Right cardiac atrium (tissue), 5 donors: ENCODE measurements at regions not wholly inside any gene's neighbourhood (a gene's known extent, or its start where the extent isn't known, plus 50 kb on each side); places are given as distances from the start of the nearest gene placed in this dataset.
"Not testable (repeated sequence)": the region's sequence is repeated elsewhere in the genome, so short reads cannot be mapped to it uniquely, and the experiment has no call there.

Experiments
- ATAC-seq, 2 donors: fragments of 200-7000 bp; cut with Tn5 transposase; one replicate each; pipeline versions ENCODE4 v1.8.0 to v1.9.1; 2020; ENCODE audit warnings: moderate library complexity in 2 of 2, mild to moderate bottlenecking in 1 of 2
- DNase-seq, 3 donors: peaks; one replicate each; pipeline ENCODE4 v3.0.0-alpha.2; 2020
- H3K27ac ChIP-seq: one replicate; pipeline ENCODE4 v1.5.1; 2013; ENCODE audit warnings: mild to moderate bottlenecking, low read length, control low read depth, moderate library complexity
- H3K27me3 ChIP-seq: one replicate; pipeline ENCODE4 v1.6.1; 2013; ENCODE audit not compliant: control insufficient read depth, insufficient read depth
- H3K4me1 ChIP-seq: one replicate; pipeline ENCODE4 v1.6.1; 2013; ENCODE audit warnings: low read length; ENCODE audit not compliant: control insufficient read depth, insufficient read depth
- H3K4me3 ChIP-seq: one replicate; pipeline ENCODE4 v1.5.1; 2013; ENCODE audit warnings: low read length, control low read depth
- H3K9me3 ChIP-seq: one replicate; pipeline ENCODE4 v1.6.1; 2013; ENCODE audit warnings: low read length; ENCODE audit not compliant: control insufficient read depth
- WGBS: extraction: QIAGEN DNeasy Blood & Tissue Kit; methylation state at CpG from one replicate; pipeline ENCODE4 v1.1.7; 2013; 5-methylcytosine and 5-hydroxymethylcytosine counted together
- intact Hi-C, 4 donors: fragments of 100-400 bp; cut with DNase I; formaldehyde crosslinking; loops; one replicate each; pipeline versions ENCODE4 v1.11.0 to v1.14.0; 2022 to 2023
- donor health status: healthy with polysubstance abuse.
- donor health status: DM: no; HTN: yes; CAD: no.
- donor health status: DM: no; HTN: no; CAD: no.
- donor health status: DM: no; HTN: yes; CAD: no; lungs with severe emphysema.
- donor health status: DM: yes; HTN: yes; CAD: no.

DNA sequence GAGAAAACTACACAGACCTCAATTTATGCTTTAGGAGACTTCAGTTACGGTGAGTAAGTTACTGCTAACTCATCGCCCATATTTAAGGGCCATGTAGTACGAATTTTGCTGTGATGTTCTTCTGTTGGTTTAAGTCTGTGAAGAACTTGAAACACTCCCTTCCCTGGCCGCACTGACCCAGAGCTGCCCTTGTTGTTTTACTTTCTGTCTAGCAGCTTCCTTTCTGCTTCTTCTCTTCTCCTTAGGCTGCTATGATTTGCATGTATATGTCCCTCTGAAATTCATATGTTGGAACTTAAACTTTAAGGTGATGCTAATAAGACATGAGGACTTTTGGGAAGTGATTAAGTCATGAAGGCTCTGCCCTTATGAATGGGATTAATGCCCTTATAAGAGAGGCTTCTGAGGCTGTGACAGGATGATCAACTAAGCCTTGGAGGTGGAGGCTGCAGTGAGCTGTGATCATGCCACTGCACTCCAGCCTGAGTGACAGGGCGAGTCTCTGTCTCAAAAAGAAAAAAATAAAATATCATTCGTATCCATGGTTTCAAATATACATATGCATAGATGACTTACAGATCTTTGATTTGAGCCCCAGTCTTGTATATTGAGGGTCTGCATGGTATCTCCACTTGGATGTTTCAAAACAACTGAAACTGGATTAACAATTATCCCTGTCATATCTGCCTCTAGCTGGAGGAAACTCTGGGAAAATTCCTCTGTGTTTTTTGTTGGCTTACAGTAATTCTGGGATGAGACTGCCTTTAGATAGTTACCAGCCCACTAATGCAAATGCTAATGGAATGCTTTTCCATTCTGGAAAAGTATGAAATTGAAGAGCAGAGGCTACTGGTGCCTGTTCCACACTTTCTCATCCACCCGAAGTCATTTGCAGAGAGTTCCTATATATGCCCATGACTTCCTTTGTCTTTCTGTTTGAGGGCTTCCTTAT, 263.4 kb upstream of the ACTBL2 start:
- Histone ChIP-seq H3K27ac (no peak overlapping the region), H3K4me1 (no peaks in the 10 kb centered on the region), H3K9me3 (no peaks in the 10 kb centered on the region), H3K27me3 (no peaks in the 10 kb centered on the region), H3K4me3 (no peak overlapping the region)
- ATAC-seq = no peak
- DNase-seq = no peak
- 86% methylated on average over 7 of the region's 7 CpGs for WGBS
- intact Hi-C loops = loop anchor here in 1 of 4 donors (2.0 kb wide), 1 partner anchor 21 kb away; no protein-coding TSS in a partner anchor

DNA sequence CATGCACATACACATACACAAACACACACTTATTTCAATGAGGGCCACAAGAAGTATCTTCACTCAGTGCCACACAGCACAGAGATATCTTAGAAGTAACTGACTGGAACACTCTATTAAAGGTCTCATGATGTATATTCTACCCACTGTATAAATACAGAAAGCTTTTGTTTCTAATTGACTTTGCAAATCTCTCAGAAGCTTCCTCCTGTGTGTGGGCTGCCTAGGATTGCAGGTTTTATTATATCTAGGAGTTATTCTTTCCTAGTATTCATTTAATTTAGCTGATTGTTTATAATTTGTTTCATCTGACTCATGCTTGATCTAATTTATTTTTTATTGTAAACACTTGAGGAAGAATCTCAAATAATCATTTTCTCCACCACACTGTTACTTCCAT, 262.4 kb upstream of the ACTBL2 start:
- DNase-seq = no peak
- H3K4me1 ChIP-seq = no peaks in the 10 kb centered on the region
- H3K27ac ChIP-seq = no peak overlapping the region
- H3K4me3 ChIP-seq = no peak overlapping the region
- H3K27me3 ChIP-seq = no peaks in the 10 kb centered on the region
- no peak for ATAC-seq
- intact Hi-C loops = no loop called here
- no peaks in the 10 kb centered on the region for H3K9me3 ChIP-seq

DNA sequence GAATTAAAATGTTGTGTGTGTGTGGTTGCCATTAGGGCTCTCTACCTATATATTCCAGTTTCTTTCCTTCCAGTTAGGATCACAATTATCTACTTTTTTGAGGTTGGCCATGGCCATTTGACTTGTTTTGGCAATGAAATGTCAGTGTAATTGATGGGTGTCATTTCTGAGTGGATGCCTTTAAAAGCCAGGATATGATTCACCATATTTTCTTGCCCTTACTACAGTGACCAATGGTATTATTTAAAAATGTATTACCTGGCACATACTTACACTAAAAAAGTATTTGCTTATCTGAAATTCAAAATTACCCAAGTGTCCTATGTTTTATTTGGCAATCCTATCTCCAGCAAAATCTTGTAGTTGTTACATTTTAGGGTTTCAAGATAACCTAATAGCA, 258.7 kb upstream of the ACTBL2 start:
- intact Hi-C loops = no loop called here
- H3K4me3 ChIP-seq = no peak overlapping the region
- no peaks in the 10 kb centered on the region for H3K4me1 ChIP-seq
- no peaks in the 10 kb centered on the region for H3K9me3 ChIP-seq
- ATAC-seq (no peak), DNase-seq (no peak)
- no peak overlapping the region for H3K27ac ChIP-seq
- no peaks in the 10 kb centered on the region for H3K27me3 ChIP-seq

DNA sequence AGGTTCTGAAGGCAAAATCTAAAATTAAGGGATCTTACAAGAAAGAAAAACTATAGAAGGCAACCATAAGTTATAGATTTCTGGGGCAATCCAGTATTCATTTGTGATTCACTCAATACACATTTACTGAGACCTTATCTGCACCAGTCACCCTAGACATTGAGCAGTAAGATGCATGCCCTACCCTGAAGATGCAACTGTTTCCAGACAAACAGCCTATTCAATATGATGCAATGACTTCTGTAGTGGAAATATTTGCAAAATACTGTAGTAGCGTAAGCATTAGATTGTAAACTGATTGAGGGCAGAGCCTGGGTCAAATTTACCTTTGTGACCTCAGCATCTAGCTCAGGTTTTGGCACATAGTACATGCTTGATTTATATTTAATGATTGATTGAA, 256.2 kb upstream of the ACTBL2 start:
- no peak overlapping the region for H3K4me3 ChIP-seq
- ATAC-seq (no peak), DNase-seq (no peak)
- H3K27ac ChIP-seq = no peak overlapping the region
- intact Hi-C loops = no loop called here
- H3K9me3 ChIP-seq = no peaks in the 10 kb centered on the region
- H3K4me1 ChIP-seq = no peaks in the 10 kb centered on the region
- 97% methylated on average over 1 of the region's 1 CpG for WGBS
- H3K27me3 ChIP-seq = no peaks in the 10 kb centered on the region

DNA sequence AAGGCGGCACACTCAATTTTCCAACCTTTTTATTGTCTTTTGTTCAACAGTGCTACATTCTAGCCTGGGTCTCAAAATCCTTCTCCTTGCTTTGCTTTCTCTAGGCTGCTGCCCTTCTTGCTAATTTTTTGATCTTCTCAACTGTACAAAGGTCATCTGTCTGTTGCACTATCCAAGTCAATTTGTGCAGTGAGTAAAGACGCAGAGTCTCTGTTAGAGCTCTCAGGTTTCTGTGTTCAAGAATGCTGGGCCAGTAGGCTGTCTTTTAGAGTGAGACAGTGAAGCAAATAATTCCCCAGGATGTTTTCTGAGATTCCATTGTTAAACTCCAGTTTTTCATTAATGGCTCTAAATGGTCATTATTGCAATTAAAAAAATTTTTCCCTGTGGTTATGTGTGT, 255.7 kb upstream of the ACTBL2 start:
- H3K4me1 ChIP-seq = no peaks in the 10 kb centered on the region
- WGBS = 88% methylated on average over 2 of the region's 2 CpGs
- H3K27me3 ChIP-seq = no peaks in the 10 kb centered on the region
- H3K4me3 ChIP-seq = no peak overlapping the region
- no peak for ATAC-seq
- intact Hi-C loops = no loop called here
- DNase-seq = no peak
- H3K9me3 ChIP-seq = no peaks in the 10 kb centered on the region
- no peak overlapping the region for H3K27ac ChIP-seq

DNA sequence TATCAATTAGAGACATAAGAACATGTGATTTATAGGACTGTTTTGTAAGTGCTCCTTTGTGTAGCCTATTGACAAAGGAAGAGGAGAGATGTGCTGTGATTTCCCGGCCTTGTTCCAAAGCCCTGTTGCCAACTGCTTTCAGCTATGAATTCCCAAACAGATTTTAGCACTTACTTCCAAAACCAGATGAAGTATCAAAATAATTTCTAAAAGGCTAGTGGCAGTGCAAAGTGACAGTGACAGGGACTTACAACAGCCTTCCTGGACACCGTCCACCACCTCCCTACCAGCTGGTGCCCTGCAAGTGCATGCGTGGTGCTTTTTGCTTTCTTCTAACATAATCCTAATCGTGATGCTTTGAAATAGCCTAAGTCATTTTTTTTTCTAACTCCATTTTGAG, 254.1 kb upstream of the ACTBL2 start:
- no peaks in the 10 kb centered on the region for H3K27me3 ChIP-seq
- 66% methylated on average over 4 of the region's 4 CpGs for WGBS
- DNase-seq = peak in 2 of 3 donors; percentile 6 to 45

DNA sequence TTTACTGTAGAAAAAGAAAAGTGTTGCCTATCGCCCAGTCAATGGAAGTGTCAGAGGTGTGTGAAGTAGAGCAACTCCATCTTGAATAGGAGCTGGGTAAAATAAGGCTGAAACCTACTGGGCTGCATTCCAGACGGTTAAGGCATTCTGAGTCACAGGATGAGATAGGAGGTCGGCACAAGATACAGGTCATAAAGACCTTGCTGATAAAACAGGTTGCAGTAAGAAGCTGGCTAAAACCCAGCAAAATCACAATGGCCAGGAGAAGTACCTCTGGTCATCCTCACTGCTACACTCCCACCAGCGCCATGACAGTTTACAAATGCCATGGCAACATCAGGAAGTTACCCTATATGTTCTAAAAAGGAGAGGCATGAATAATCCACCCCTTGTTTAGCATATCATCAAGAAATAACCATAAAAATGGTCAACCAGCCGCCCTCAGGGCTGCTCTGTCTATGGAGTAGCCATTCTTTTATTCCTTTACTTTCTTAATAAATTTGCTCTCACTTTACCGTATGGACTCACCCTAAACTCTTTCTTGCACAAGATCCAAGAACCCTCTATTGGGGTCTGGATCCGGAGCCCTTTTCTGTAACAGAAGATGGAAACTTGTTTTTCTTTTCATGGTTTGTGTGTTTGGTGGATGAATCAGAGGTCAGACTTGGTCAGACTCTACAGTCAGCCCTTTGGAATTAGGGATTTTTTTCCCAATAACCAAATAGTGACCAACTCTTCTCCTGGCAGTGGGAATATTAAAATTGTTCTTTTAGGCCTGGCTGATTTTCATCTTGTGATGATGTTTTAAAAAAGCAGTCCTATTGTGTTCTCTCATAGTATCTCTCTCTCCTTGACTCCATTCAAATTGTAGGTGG, 252.9 kb upstream of the ACTBL2 start:
- 61% methylated on average over 7 of the region's 7 CpGs for WGBS
- H3K4me3 ChIP-seq, DNase-seq, H3K9me3 ChIP-seq, intact Hi-C loops, H3K27ac ChIP-seq, H3K4me1 ChIP-seq, H3K27me3 ChIP-seq: not testable (repeated sequence)
- ATAC-seq = peak in 1 of 2 donors; percentile 65

More for the DNA sequence above, 254.1 kb upstream of the ACTBL2 start:
- Histone ChIP-seq H3K4me1 (no peaks in the 10 kb centered on the region), H3K27ac (no peak overlapping the region), H3K4me3 (no peak overlapping the region), H3K9me3 (no peaks in the 10 kb centered on the region)
- intact Hi-C loops = no loop called here
- no peak for ATAC-seq

DNA sequence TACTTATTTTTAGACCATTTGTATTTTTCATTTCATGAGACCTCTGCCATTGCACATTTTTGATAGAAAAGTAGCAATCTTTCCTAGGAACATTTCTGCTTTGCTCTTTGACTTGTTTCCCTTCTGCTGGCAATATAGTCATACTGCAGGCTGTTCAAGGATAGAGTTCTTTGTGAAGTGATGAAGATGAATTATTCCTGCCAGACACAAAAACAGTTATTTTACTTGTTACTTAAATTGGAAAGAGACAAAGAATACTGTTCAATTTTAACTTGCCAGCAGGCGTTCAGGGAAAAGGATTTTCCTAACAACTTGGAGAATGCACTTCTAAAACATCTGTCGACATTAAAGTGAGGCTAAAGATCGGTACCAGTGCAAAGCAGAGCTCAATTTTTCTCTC, 251.7 kb upstream of the ACTBL2 start:
- DNase-seq (no peak), ATAC-seq (no peak)
- Histone ChIP-seq H3K27ac (no peak overlapping the region), H3K9me3 (no peaks in the 10 kb centered on the region), H3K4me3 (no peak overlapping the region), H3K27me3 (no peaks in the 10 kb centered on the region), H3K4me1 (no peaks in the 10 kb centered on the region)
- WGBS = 59% methylated on average over 3 of the region's 3 CpGs
- intact Hi-C loops = no loop called here

DNA sequence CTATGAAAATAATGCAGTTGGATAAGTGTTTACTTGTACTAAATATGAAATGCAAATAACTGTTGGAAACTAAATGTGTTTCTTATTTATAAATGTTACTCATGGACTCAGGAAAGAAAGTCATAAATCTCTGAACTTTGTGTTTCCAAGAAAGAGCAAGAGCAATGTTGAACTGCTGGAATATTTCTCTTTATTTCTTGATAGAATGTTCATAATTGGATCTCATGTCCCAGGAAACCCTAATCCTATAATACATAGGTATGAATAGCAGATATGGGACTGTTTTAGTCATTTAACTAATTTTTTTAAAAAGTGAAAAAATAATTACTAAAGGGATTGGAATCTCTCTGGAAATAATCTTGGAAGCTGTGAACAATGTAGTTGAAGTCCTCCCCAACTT, 245.0 kb upstream of the ACTBL2 start:
- Histone ChIP-seq H3K27me3 (no peaks in the 10 kb centered on the region), H3K4me3 (no peak overlapping the region), H3K27ac (no peak overlapping the region), H3K4me1 (no peaks in the 10 kb centered on the region), H3K9me3 (no peaks in the 10 kb centered on the region)
- ATAC-seq = no peak
- intact Hi-C loops = loop anchor here in 1 of 4 donors (5.0 kb wide), 1 partner anchor 135 kb away; no protein-coding TSS in a partner anchor
- no peak for DNase-seq

DNA sequence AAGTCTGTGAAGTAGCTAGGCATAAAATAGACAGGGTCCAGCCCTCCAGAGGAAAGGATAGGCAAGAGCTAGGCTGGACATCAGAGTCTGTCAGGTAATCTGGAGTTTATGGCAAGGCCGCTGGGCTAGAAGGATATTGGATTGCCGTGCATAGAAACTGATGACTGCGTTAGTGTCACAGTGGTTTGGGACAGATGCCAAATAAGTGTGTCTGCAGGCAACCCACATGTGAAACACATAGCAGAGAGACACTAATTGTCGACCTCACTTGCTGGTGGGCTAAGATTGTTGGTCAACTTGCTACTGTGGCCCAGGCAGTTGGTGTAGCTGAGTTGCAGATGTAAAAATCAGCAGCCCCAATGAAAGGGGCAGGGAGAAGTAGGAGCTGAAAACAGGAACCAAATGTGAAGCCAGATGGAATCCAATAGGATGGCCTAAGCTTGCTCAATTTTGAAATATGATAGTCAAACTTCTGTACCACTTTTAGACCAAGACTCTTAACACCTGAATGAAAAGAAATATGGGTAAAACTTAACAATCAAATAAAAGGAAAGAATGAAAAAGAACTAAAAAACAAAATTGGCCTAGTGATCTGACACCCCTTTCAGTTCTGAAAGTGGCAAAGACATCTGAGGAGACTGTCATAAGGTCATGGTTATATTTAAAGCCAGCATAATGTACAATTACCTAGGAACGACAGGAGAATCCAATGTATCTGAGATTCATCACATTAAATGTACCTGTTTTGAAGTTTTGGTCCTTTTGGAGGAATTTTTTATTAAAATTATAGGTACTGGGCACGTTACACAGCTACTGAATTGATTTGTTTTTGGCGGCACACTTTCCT, 243.3 kb upstream of the ACTBL2 start:
- ATAC-seq (no peak), DNase-seq (no peak)
- H3K27me3 ChIP-seq = no peaks in the 10 kb centered on the region
- intact Hi-C loops = loop anchor here in 1 of 4 donors (2.0 to 5.0 kb wide), 2 partner anchors 21 to 134 kb away; no protein-coding TSS in a partner anchor
- H3K4me1 ChIP-seq = no peaks in the 10 kb centered on the region
- no peaks in the 10 kb centered on the region for H3K9me3 ChIP-seq
- H3K4me3 ChIP-seq = no peak overlapping the region
- 83% methylated on average over 7 of the region's 7 CpGs for WGBS
- no peak overlapping the region for H3K27ac ChIP-seq
